GM12878 (cell line): ENCODE measurements at regions not wholly inside any gene's neighbourhood (a gene's known extent, or its start where the extent isn't known, plus 50 kb on each side); places are given as distances from the start of the nearest gene placed in this dataset.

Experiments
- ATAC-seq: fragments of 200-7000 bp; cut with Tn5 transposase; 3 replicates; pipeline ENCODE4 v1.9.1; 2020; ENCODE audit warnings: mild to moderate bottlenecking, moderate library complexity
- BruUV-seq: library from RNA; stranded (reverse); fragments of 400-500 nt; replicated peaks from 2 replicates; lab custom pipeline; 2021; lab: Mats Ljungman, UMichigan
- CTCF ChIA-PET: fragments of 300-600 bp; sonication (Branson Sonifier 250); formaldehyde crosslinking; extraction: SDS; loops from one replicate; lab custom pipeline; 2021; ENCODE audit warnings: inconsistent platforms; lab: Yijun Ruan, JAX
- POLR2A ChIA-PET: fragments of 350-600 bp; formaldehyde crosslinking; extraction: SDS; loops from one replicate; lab custom pipeline; 2021; ENCODE audit warnings: inconsistent platforms; lab: Charles Lee
- RAD21 ChIA-PET: fragments of 300-600 bp; sonication (Branson Sonifier 250); formaldehyde crosslinking; loops from one replicate; lab custom pipeline; 2023; ENCODE audit warnings: antibody characterized with exemption; ENCODE audit not compliant: unreplicated experiment; lab: Charles Lee
- SMC1A ChIA-PET: fragments of 300-600 bp; sonication (Branson Sonifier 250); formaldehyde crosslinking; loops from one replicate; lab custom pipeline; 2023; ENCODE audit not compliant: unreplicated experiment, uncharacterized antibody; lab: Charles Lee
- DNase-seq: peaks from one replicate; pipeline ENCODE4 v3.0.0-alpha.2; 2011; ENCODE audit warnings: low read depth, low spot score
- FAIRE-seq: peaks from 3 replicates; lab custom pipeline; 2011; peaks lifted over from hg19 to GRCh38; lab: Jason Lieb, UNC
- H2AFZ ChIP-seq: 2 replicates; pipeline ENCODE4 v1.6.0; 2011; ENCODE audit warnings: low read depth, low read length, control low read depth; ENCODE audit not compliant: control insufficient read depth
- H3K27ac ChIP-seq: 2 replicates; pipeline ENCODE4 v1.5.1; 2011; ENCODE audit warnings: control low read depth; ENCODE audit not compliant: control insufficient read depth, insufficient read depth
- H3K27me3 ChIP-seq, 2 experiments: replicated peaks in 1 of 2; 2 replicates each; pipeline versions ENCODE4 v1.6.0 to v1.6.1; 2011; ENCODE audit warnings: low read length in 1 of 2; ENCODE audit not compliant: control insufficient read depth in 2 of 2, insufficient read depth in 2 of 2
- H3K36me3 ChIP-seq, 2 experiments: 2 replicates each; pipeline ENCODE4 v1.5.1; 2011; ENCODE audit warnings: low read length in 1 of 2; ENCODE audit not compliant: control insufficient read depth in 2 of 2, insufficient read depth in 2 of 2
- H3K4me1 ChIP-seq: 2 replicates; pipeline ENCODE4 v1.6.1; 2011; ENCODE audit warnings: mild to moderate bottlenecking, low read length, moderate library complexity, mixed read lengths; ENCODE audit not compliant: control insufficient read depth, insufficient read depth
- H3K4me2 ChIP-seq: 2 replicates; pipeline ENCODE4 v1.6.0; 2011; ENCODE audit warnings: control low read depth; ENCODE audit not compliant: control insufficient read depth, insufficient read depth
- H3K4me3 ChIP-seq: fragments of 200-600 bp; sonication (generic); 2 replicates; pipeline ENCODE4 v1.5.1; 2016
- H3K79me2 ChIP-seq: 2 replicates; pipeline ENCODE4 v1.6.0; 2011; ENCODE audit warnings: low read length; ENCODE audit not compliant: control insufficient read depth, insufficient read depth
- H3K9ac ChIP-seq: 2 replicates; pipeline ENCODE4 v1.8.0; 2011; ENCODE audit warnings: low read length, control low read depth, mixed read lengths; ENCODE audit not compliant: control insufficient read depth, insufficient read depth
- H3K9me3 ChIP-seq: replicated peaks from 3 replicates; pipeline ENCODE4 v1.5.1; 2011; ENCODE audit warnings: mild to moderate bottlenecking, low read length; ENCODE audit not compliant: control insufficient read depth, insufficient read depth
- H4K20me1 ChIP-seq: 2 replicates; pipeline ENCODE4 v1.6.0; 2011; ENCODE audit not compliant: control insufficient read depth, insufficient read depth
- BCL3 ChIP-seq: IDR thresholded peaks from 2 replicates; pipeline ENCODE4 v1.6.1; 2011; ENCODE audit warnings: borderline replicate concordance, low read depth, mild to moderate bottlenecking, moderate library complexity, low read length; ENCODE audit not compliant: insufficient read depth, poor library complexity, severe bottlenecking
- ZBTB33 ChIP-seq: fragments of 450-650 bp; IDR thresholded peaks from 2 replicates; pipeline ENCODE4 v1.6.1; 2017; ENCODE audit warnings: mild to moderate bottlenecking
- WGBS: methylation state at CpG from one replicate; pipeline ENCODE4 v1.1.6; 2016; ENCODE audit warnings: low lambda C conversion rate; ENCODE audit not compliant: insufficient replicate concordance, insufficient coverage; ENCODE audit errors: missing lambda C conversion rate; 5-methylcytosine and 5-hydroxymethylcytosine counted together
- in situ Hi-C: fragments of 300-500 bp; cut with MboI; formaldehyde crosslinking; loops from 9 replicates; pipeline ENCODE4 v1.14.3; 2018; ENCODE audit warnings: mixed read lengths
- intact Hi-C: fragments of 100-400 bp; cut with micrococcal nuclease; formaldehyde crosslinking; loops from one replicate; pipeline ENCODE4 v1.14.2; 2022; ENCODE audit not compliant: unreplicated experiment
- TF ChIP-seq, protein P1 (sequence below): fragments of 450-650 bp; formaldehyde crosslinking; IDR thresholded peaks from 2 replicates; pipeline ENCODE4 v1.4.0; 2020; ENCODE audit warnings: mild to moderate bottlenecking, moderate library complexity

DNA sequence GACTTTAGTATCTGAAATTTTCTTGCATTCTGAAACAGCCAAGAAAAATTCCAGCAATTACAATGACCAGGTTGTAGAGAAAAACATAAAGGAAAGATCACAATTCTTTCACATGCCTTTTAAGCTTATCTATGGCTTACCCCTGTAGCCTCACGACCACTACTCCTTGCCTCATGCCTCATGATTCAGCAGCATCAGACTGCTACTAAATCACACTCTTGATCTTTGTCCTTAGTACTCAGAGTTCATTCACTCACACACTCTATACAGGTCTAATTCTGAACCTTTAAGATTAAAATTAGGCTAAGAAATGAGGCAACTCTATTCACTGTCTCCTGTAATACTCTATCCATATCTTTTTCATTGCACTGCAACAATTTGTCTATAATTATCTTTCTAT, 415.1 kb downstream of the MLLT3 start (continued):
- TF ChIP-seq BCL3 = no peak

DNA sequence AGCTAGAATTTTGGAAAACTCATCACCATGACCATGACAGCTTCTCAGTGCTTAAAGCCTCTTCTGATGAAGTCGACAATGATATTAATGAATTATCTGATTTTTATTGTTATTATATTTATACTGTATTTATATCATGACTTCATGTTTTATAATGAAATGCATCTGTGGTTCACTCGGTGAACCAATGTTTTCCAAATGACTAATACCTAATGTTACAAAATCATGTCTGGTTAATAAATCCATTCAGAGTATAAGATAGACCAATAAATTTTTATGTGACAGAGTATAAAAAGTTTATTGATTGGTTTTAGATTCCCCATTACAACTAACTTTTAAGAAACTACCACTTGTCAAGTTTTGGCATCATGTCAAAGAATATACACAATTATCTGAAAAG, 416.5 kb downstream of the MLLT3 start:
- no peak for FAIRE-seq
- Histone ChIP-seq H2AFZ (no peak overlapping the region), H3K27ac (no peak overlapping the region), H3K79me2 (no peaks in the 10 kb centered on the region), H3K36me3 (no peaks in the 10 kb centered on the region), H3K27me3 (peaks cover 0 to 3% of the 10 kb centered on the region in 2 experiments; a peak in 2 of 4 replicates), H3K9me3 (no peaks in the 10 kb centered on the region), H3K4me3 (no peak overlapping the region), H3K4me1 (no peaks in the 10 kb centered on the region), H3K4me2 (no peak overlapping the region), H3K9ac (no peak overlapping the region), H4K20me1 (no peaks in the 10 kb centered on the region)
- ChIA-PET RAD21 (no interaction called here), POLR2A (no interaction called here), SMC1A (no interaction called here), CTCF (no interaction called here)
- WGBS = 23% methylated on average over 2 of the region's 2 CpGs
- ATAC-seq = no peak
- intact Hi-C loops = loop anchor here (10.0 kb wide), 1 partner anchor 739 kb away; no protein-coding TSS in a partner anchor
- in situ Hi-C loops = no loop called here
- DNase-seq = no peak
- BruUV-seq = no TSS peak
- TF ChIP-seq ZBTB33 = no peak
- TF ChIP-seq, protein P1, sequence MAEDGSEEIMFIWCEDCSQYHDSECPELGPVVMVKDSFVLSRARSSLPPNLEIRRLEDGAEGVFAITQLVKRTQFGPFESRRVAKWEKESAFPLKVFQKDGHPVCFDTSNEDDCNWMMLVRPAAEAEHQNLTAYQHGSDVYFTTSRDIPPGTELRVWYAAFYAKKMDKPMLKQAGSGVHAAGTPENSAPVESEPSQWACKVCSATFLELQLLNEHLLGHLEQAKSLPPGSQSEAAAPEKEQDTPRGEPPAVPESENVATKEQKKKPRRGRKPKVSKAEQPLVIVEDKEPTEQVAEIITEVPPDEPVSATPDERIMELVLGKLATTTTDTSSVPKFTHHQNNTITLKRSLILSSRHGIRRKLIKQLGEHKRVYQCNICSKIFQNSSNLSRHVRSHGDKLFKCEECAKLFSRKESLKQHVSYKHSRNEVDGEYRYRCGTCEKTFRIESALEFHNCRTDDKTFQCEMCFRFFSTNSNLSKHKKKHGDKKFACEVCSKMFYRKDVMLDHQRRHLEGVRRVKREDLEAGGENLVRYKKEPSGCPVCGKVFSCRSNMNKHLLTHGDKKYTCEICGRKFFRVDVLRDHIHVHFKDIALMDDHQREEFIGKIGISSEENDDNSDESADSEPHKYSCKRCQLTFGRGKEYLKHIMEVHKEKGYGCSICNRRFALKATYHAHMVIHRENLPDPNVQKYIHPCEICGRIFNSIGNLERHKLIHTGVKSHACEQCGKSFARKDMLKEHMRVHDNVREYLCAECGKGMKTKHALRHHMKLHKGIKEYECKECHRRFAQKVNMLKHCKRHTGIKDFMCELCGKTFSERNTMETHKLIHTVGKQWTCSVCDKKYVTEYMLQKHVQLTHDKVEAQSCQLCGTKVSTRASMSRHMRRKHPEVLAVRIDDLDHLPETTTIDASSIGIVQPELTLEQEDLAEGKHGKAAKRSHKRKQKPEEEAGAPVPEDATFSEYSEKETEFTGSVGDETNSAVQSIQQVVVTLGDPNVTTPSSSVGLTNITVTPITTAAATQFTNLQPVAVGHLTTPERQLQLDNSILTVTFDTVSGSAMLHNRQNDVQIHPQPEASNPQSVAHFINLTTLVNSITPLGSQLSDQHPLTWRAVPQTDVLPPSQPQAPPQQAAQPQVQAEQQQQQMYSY (CRISPR knock-in tag) = no peak
